Brain microvascular endothelial cell (primary cell): ENCODE measurements at regions not wholly inside any gene's neighbourhood (a gene's known extent, or its start where the extent isn't known, plus 50 kb on each side); places are given as distances from the start of the nearest gene placed in this dataset.

ENCODE experiments used
- DNase-seq: peaks from one replicate; pipeline ENCODE4 v3.0.0-alpha.2; 2020
- H3K27ac ChIP-seq: fragments of 250-450 bp; sonication (Bioruptor Pico); 2 replicates; pipeline ENCODE4 v1.5.1; 2020; ENCODE audit warnings: mild to moderate bottlenecking, moderate library complexity
- H3K27me3 ChIP-seq: fragments of 250-450 bp; sonication (Bioruptor Pico); replicated peaks from 2 replicates; pipeline ENCODE4 v1.5.1; 2020; ENCODE audit warnings: mild to moderate bottlenecking
- H3K36me3 ChIP-seq: fragments of 250-450 bp; sonication (Bioruptor Pico); replicated peaks from 2 replicates; pipeline ENCODE4 v1.5.1; 2020; ENCODE audit warnings: mild to moderate bottlenecking
- H3K4me3 ChIP-seq: 2 replicates; pipeline ENCODE4 v1.5.1; 2011; ENCODE audit warnings: low read depth, mild to moderate bottlenecking, control low read depth, low read length, moderate library complexity
- CTCF ChIP-seq: IDR thresholded peaks from 2 replicates; pipeline ENCODE4 v1.5.1; 2011; ENCODE audit warnings: low read depth, mild to moderate bottlenecking, moderate library complexity, low read length, control low read depth, inconsistent platforms; ENCODE audit errors: missing control alignments
- in situ Hi-C: cut with HindIII; loops from 2 replicates; pipeline ENCODE4 v1.10.0; 2017; ENCODE audit warnings: low sequenced_read_pairs, low pct_ligation_motif_present

GRCh38 chr1:83515578-83516154, 483.3 kb downstream of the TTLL7 start:
- H3K27ac ChIP-seq: no peak overlapping the region
- H3K36me3 ChIP-seq: no peaks in the 10 kb centered on the region
- in situ Hi-C loops: no loop called here
- TF ChIP-seq CTCF: no peak
- no peaks in the 10 kb centered on the region for H3K27me3 ChIP-seq
- no peak for DNase-seq
- H3K4me3 ChIP-seq: no peak overlapping the region

GRCh38 chr1:83512373-83513193, 486.3 kb downstream of the TTLL7 start:
- Histone ChIP-seq H3K27me3 (no peaks in the 10 kb centered on the region), H3K36me3 (no peaks in the 10 kb centered on the region), H3K27ac (no peak overlapping the region), H3K4me3 (no peak overlapping the region)
- no peak for DNase-seq
- no peak for TF ChIP-seq CTCF
- in situ Hi-C loops: no loop called here

- DNase-seq: no peak
- in situ Hi-C loops: no loop called here
- no peaks in the 10 kb centered on the region for H3K36me3 ChIP-seq
These were observed 487.7 kb downstream of the TTLL7 start for GRCh38 chr1:83511146-83511726.

GRCh38 chr1:83509301-83509781, 489.6 kb downstream of the TTLL7 start:
- Histone ChIP-seq H3K4me3 (no peak overlapping the region), H3K27ac (no peak overlapping the region), H3K27me3 (no peaks in the 10 kb centered on the region), H3K36me3 (no peaks in the 10 kb centered on the region)
- in situ Hi-C loops: no loop called here
- no peak for TF ChIP-seq CTCF
- DNase-seq: no peak

More at GRCh38 chr1:83511146-83511726, 487.7 kb downstream of the TTLL7 start:
- Histone ChIP-seq H3K4me3 (no peak overlapping the region), H3K27me3 (no peaks in the 10 kb centered on the region), H3K27ac (no peak overlapping the region)
- TF ChIP-seq CTCF: no peak

GRCh38 chr1:83508485-83509151, 490.3 kb downstream of the TTLL7 start:
- in situ Hi-C loops: no loop called here
- peak; percentile 49 for DNase-seq
- H3K36me3 ChIP-seq: no peaks in the 10 kb centered on the region
- no peak overlapping the region for H3K27ac ChIP-seq
- no peak overlapping the region for H3K4me3 ChIP-seq
- H3K27me3 ChIP-seq: no peaks in the 10 kb centered on the region
- TF ChIP-seq CTCF: no peak
